Glomerular endothelial cell (primary cell): ENCODE measurements at regions not wholly inside any gene's neighbourhood (a gene's known extent, or its start where the extent isn't known, plus 50 kb on each side); places are given as distances from the start of the nearest gene placed in this dataset.

Source experiments
- DNase-seq: peaks from one replicate; pipeline ENCODE4 v3.0.0-alpha.2; 2011; ENCODE audit warnings: low read depth, low spot score; ENCODE audit errors: extremely low read depth

- DNase-seq = no peak
Measured at GRCh38 chr13:61040181-61040580, 375.5 kb downstream of the PCDH20 start.

- DNase-seq = no peak
Measured at GRCh38 chr13:61039302-61039701, 376.3 kb downstream of the PCDH20 start.

- no peak for DNase-seq
Measured at GRCh38 chr13:61036715-61037114, 378.9 kb downstream of the PCDH20 start.

GRCh38 chr13:61030445-61030844 lies 385.2 kb downstream of the PCDH20 start:
- no peak for DNase-seq

GRCh38 chr13:61029064-61029463 lies 386.6 kb downstream of the PCDH20 start:
- no peak for DNase-seq

- DNase-seq = no peak
Measured at GRCh38 chr13:61024046-61024445, 391.6 kb downstream of the PCDH20 start.

GRCh38 chr13:61021838-61022237 lies 393.8 kb downstream of the PCDH20 start:
- DNase-seq = no peak

- no peak for DNase-seq
Measured at GRCh38 chr13:61013796-61014195, 401.9 kb downstream of the PCDH20 start.

- no peak for DNase-seq
Measured at GRCh38 chr13:61010358-61010757, 405.3 kb downstream of the PCDH20 start.

- DNase-seq = no peak
Measured at GRCh38 chr13:61002686-61003085, 413.0 kb downstream of the PCDH20 start.

- DNase-seq = no peak
Measured at GRCh38 chr13:60990032-60990733, 425.5 kb downstream of the PCDH20 start.

- DNase-seq = no peak
Measured at GRCh38 chr13:60986301-60986700, 429.3 kb downstream of the PCDH20 start.

- no peak for DNase-seq
Measured at GRCh38 chr13:60981407-60981806, 434.2 kb downstream of the PCDH20 start.

- no peak for DNase-seq
Measured at GRCh38 chr13:60976367-60976766, 439.3 kb downstream of the PCDH20 start.

- DNase-seq = no peak
Measured at GRCh38 chr13:60974296-60974695, 441.4 kb downstream of the PCDH20 start.

GRCh38 chr13:60973529-60973928 lies 442.1 kb downstream of the PCDH20 start:
- DNase-seq = no peak

GRCh38 chr13:60970736-60971135 lies 444.9 kb downstream of the PCDH20 start:
- DNase-seq = no peak

GRCh38 chr13:60969656-60970055 lies 446.0 kb downstream of the PCDH20 start:
- no peak for DNase-seq

GRCh38 chr13:60959427-60959826 lies 456.2 kb downstream of the PCDH20 start:
- no peak for DNase-seq

- no peak for DNase-seq
Measured at GRCh38 chr13:60957816-60958215, 457.8 kb downstream of the PCDH20 start.

- no peak for DNase-seq
Measured at GRCh38 chr13:60945396-60945795, 470.3 kb downstream of the PCDH20 start.

GRCh38 chr13:60944863-60945262 lies 470.8 kb downstream of the PCDH20 start:
- no peak for DNase-seq

GRCh38 chr13:60944016-60944415 lies 471.6 kb downstream of the PCDH20 start:
- no peak for DNase-seq
